Nephron (organoid): ENCODE measurements at regions not wholly inside any gene's neighbourhood (a gene's known extent, or its start where the extent isn't known, plus 50 kb on each side); places are given as distances from the start of the nearest gene placed in this dataset.
A peak's percentile ranks its signal among the peaks of the same experiment; 100 is the strongest.

Experiments
- H3K27ac Mint-ChIP-seq, 3 experiments: 2 replicates each; pipeline ENCODE4 v1.8.0; 2020; ENCODE audit warnings: mixed read lengths in 3 of 3, mild to moderate bottlenecking in 2 of 3, moderate library complexity in 1 of 3
- H3K27me3 Mint-ChIP-seq: 2 replicates; pipeline ENCODE4 v1.8.0; 2021; ENCODE audit warnings: low read depth, mild to moderate bottlenecking, moderate library complexity, mixed read lengths
- H3K36me3 Mint-ChIP-seq: 2 replicates; pipeline ENCODE4 v1.8.0; 2020; ENCODE audit warnings: low read depth, mixed read lengths
- H3K4me1 Mint-ChIP-seq: 2 replicates; pipeline ENCODE4 v1.8.0; 2020; ENCODE audit warnings: mixed read lengths
- H3K4me3 Mint-ChIP-seq, 3 experiments: 2 replicates each; pipeline ENCODE4 v1.8.0; 2020; ENCODE audit warnings: mild to moderate bottlenecking in 3 of 3, mixed read lengths in 3 of 3, moderate library complexity in 2 of 3
- H3K9me3 Mint-ChIP-seq: 2 replicates; pipeline ENCODE4 v1.8.0; 2020; ENCODE audit warnings: mixed read lengths
- TF ChIP-seq, protein P1 (sequence below), 3 experiments: fragments of 200-600 bp; sonication (generic); IDR thresholded peaks; one replicate each; pipeline ENCODE4 v1.5.0; 2021; ENCODE audit warnings: antibody characterized with exemption in 3 of 3; ENCODE audit not compliant: unreplicated experiment in 3 of 3

DNA sequence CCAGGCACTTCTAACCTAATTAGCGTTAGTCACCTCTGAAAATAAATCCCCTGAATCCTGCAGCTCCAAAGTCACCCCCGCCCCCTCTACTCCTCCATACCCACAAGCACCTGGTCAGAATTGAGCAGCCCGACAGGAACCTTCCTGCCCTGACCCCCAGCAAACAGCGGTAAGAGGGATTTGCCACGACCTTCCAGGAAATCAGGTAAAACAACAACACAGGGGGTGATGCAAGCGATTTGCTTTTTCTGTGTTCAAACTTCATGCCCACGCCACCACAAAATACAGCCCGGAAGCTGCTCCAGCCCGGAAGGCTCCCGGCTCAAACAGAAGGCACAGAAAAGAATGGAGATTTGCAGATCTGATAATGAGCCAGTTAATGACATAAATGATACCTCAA lies 367.1 kb downstream of the GPD2 start:
- peaks cover 5% of the 10 kb centered on the region for H3K4me1 Mint-ChIP-seq
- peak overlapping the region in 1 of 3 experiments; percentile 34 for H3K27ac Mint-ChIP-seq
- peak overlapping the region in 2 of 3 experiments; percentile 6 to 8 for H3K4me3 Mint-ChIP-seq
- peaks cover 28% of the 10 kb centered on the region for H3K27me3 Mint-ChIP-seq
- H3K9me3 Mint-ChIP-seq: peaks cover 3% of the 10 kb centered on the region
- TF ChIP-seq, protein P1, sequence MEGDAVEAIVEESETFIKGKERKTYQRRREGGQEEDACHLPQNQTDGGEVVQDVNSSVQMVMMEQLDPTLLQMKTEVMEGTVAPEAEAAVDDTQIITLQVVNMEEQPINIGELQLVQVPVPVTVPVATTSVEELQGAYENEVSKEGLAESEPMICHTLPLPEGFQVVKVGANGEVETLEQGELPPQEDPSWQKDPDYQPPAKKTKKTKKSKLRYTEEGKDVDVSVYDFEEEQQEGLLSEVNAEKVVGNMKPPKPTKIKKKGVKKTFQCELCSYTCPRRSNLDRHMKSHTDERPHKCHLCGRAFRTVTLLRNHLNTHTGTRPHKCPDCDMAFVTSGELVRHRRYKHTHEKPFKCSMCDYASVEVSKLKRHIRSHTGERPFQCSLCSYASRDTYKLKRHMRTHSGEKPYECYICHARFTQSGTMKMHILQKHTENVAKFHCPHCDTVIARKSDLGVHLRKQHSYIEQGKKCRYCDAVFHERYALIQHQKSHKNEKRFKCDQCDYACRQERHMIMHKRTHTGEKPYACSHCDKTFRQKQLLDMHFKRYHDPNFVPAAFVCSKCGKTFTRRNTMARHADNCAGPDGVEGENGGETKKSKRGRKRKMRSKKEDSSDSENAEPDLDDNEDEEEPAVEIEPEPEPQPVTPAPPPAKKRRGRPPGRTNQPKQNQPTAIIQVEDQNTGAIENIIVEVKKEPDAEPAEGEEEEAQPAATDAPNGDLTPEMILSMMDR (IDR thresholded peaks at IDR 0.05; ENCODE audit: unreplicated experiment in 3 of 3): no peak
- no peaks in the 10 kb centered on the region for H3K36me3 Mint-ChIP-seq

DNA sequence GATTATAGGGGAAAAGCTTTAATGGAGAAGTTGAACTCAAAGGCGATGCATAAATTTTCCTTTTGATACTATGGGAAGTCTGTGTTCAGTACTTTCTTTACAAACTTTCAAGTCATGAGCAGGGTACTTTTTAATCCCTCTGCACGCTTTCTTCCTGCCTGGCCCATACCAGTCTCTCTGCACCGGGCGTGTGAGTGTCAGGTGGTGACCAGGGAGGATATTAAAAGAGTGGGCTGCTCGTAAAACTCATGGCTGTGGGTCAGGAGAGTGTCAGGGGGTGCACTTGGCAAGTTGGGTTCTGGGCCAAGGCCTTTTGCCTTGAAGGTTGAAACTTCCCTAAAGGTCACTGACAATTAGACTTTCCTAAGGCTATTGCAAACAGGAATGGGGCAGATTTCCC lies 367.8 kb downstream of the GPD2 start:
- Mint-ChIP-seq H3K4me1 (peaks cover 5% of the 10 kb centered on the region), H3K36me3 (no peaks in the 10 kb centered on the region), H3K27ac (no peak overlapping the region), H3K4me3 (no peak overlapping the region), H3K27me3 (peaks cover 29% of the 10 kb centered on the region), H3K9me3 (peaks cover 3% of the 10 kb centered on the region)
- TF ChIP-seq, protein P1 (IDR thresholded peaks at IDR 0.05; ENCODE audit: unreplicated experiment in 3 of 3): no peak

DNA sequence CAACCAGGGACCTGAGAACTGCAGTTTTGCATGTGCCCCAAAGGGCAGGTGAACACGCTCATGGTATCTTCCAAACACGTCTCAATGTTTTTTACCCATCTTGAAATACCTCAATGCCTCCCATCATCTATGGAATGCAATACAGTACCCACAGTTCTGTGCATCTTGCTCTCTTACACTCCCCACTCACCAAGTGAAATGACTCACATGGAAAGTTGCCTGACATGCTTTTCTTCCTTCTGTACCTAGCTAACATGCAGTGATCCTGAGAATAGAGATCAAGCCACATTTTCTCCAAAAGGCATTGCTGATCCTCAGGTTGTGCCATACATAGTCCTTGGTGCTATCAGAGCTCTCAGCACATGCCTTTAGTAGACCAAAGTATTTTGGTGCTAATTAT lies 373.9 kb downstream of the GPD2 start:
- H3K27ac Mint-ChIP-seq: no peak overlapping the region
- TF ChIP-seq, protein P1 (IDR thresholded peaks at IDR 0.05; ENCODE audit: unreplicated experiment in 3 of 3): no peak
- no peaks in the 10 kb centered on the region for H3K4me1 Mint-ChIP-seq
- H3K9me3 Mint-ChIP-seq: peaks cover 3% of the 10 kb centered on the region
- H3K36me3 Mint-ChIP-seq: no peaks in the 10 kb centered on the region
- H3K4me3 Mint-ChIP-seq: no peak overlapping the region
- H3K27me3 Mint-ChIP-seq: peaks cover 13% of the 10 kb centered on the region

DNA sequence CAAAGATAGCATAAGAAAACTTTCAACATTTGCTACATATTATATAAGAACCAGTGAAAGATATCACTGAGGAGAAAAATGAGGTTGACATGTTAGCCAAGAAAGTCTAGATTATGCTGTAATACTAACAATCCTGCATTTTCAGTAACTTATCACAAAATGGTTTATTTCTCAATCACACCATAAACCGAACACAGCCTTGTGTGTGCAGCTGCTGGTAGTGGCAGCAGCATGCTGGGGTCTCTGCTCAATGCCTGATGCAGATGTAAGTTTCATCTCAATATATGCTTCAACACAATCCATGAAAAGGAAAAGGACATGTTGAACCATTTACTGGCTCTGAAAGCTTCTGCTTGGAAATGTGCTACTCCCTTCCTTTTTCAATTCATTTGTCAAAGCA lies 376.3 kb downstream of the GPD2 start:
- H3K4me1 Mint-ChIP-seq: no peaks in the 10 kb centered on the region
- no peaks in the 10 kb centered on the region for H3K9me3 Mint-ChIP-seq
- TF ChIP-seq, protein P1 (IDR thresholded peaks at IDR 0.05; ENCODE audit: unreplicated experiment in 3 of 3): no peak
- peaks cover 21% of the 10 kb centered on the region for H3K27me3 Mint-ChIP-seq
- no peaks in the 10 kb centered on the region for H3K36me3 Mint-ChIP-seq
- H3K27ac Mint-ChIP-seq: no peak overlapping the region
- H3K4me3 Mint-ChIP-seq: no peak overlapping the region

DNA sequence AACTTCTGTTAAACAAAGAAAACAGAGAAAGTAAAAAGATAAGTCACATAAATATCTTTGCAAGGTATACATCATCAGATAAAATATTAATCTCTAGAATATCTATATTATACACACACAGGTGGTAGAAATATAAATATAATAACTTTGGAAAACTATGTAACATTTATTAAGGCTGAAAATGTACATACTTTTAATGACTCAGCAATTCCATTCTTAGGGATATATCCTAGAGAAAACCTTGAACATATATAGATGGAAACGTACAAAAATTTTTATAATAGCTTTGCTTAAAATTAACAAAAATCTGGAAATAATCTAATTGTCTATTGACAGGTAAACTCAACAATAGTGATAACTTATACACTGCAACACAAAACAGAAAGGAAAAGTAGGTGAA lies 381.3 kb downstream of the GPD2 start:
- Mint-ChIP-seq H3K36me3 (no peaks in the 10 kb centered on the region), H3K9me3 (no peaks in the 10 kb centered on the region), H3K4me1 (peaks cover 18% of the 10 kb centered on the region), H3K27ac (no peak overlapping the region), H3K4me3 (no peak overlapping the region), H3K27me3 (peaks cover 15% of the 10 kb centered on the region)
- TF ChIP-seq, protein P1 (IDR thresholded peaks at IDR 0.05; ENCODE audit: unreplicated experiment in 3 of 3): no peak

DNA sequence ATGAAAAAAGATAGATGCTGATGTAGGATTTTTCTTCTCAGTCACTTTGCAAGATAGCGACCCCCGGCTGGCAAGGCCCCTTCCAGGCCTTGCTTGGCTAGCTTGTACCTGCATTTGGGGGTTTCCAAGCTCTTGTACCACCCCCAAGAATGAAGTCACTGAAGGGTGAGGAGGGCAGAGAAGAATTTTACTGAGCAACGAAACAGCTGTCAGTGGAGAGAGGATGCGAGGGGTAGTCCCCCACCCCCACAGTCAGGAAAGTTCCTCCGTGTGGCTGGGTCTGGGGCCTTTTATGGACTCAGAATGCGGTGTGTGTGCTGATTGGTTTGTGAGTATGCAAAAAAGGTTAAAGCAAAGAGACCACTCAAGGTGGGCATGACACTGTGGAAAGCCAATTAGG lies 382.0 kb downstream of the GPD2 start:
- H3K9me3 Mint-ChIP-seq: no peaks in the 10 kb centered on the region
- H3K4me1 Mint-ChIP-seq: peaks cover 18% of the 10 kb centered on the region
- H3K36me3 Mint-ChIP-seq: no peaks in the 10 kb centered on the region
- H3K27ac Mint-ChIP-seq: peak overlapping the region in 1 of 3 experiments; percentile 17
- TF ChIP-seq, protein P1 (IDR thresholded peaks at IDR 0.05; ENCODE audit: unreplicated experiment in 3 of 3): no peak
- H3K27me3 Mint-ChIP-seq: peaks cover 15% of the 10 kb centered on the region
- no peak overlapping the region for H3K4me3 Mint-ChIP-seq
